ENCODE measurements at regions not wholly inside any gene's neighbourhood (a gene's known extent, or its start where the extent isn't known, plus 50 kb on each side); places are given as distances from the start of the nearest gene placed in this dataset.

DNA sequence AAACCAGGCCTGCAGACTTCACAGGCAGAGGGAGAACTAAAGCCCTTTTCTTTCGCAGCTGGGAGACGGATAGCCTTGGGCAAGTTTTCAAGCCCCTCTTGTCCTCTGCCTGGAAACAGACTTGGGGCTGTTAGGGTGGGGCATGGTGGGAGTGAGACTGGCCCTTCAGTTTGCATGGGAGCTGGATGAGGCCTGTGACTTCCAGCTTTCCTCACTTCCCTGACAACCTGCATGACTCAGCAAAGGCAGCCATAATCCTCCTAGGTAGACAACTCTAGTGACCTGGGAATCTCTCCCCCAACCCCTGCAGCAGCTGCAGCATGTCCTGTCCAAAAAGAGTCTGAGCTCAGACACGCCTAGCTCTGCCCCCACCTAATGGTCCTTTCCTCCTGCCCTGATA lies 93.0 kb downstream of the POSTN start:
- H3K79me2 ChIP-seq (ENCODE audit: insufficient read depth, low read length), result no peaks in the 10 kb centered on the region
- CTCF ChIA-PET (ENCODE audit: low intra/inter-chr PET ratio, low total read pairs), result no interaction called here
- H3K9ac ChIP-seq (ENCODE audit: insufficient read depth, low read depth, low read length), result no peak overlapping the region
- H3K4me3 ChIP-seq (replicated peaks in 1 of 3; ENCODE audit: insufficient read depth in 1 of 3, low read depth in 2 of 3, low read length in 3 of 3), result no peak overlapping the region
- ATAC-seq, result no peak
- H4K20me1 ChIP-seq (ENCODE audit: insufficient read depth, low read length), result no peaks in the 10 kb centered on the region
- no peak overlapping the region for H2AFZ ChIP-seq (ENCODE audit: low read length)
- no peak overlapping the region for H3K4me2 ChIP-seq (ENCODE audit: low read depth, low read length)
- intact Hi-C loops (cut with micrococcal nuclease; ENCODE audit: unreplicated experiment) (no loop called here), in situ Hi-C loops (cut with HindIII; ENCODE audit: extremely low pct_ligation_motif_present, low pct_unique_long_range_greater_than_20kb) (no loop called here)
- no peaks in the 10 kb centered on the region for H3K36me3 ChIP-seq (replicated peaks in 1 of 2; ENCODE audit: control insufficient read depth in 1 of 2, insufficient read depth in 2 of 2, low read length in 2 of 2)
- DNase-seq (ENCODE audit: low spot score), result no peak
- no peak for TF ChIP-seq RBM22 (optimal IDR thresholded peaks at IDR 0.05; ENCODE audit: low read length)
- TF ChIP-seq ZNF569 (CRISPR knock-in tag; IDR thresholded peaks at IDR 0.05; ENCODE audit: borderline replicate concordance), result no peak
- TF ChIP-seq ETV5 (CRISPR knock-in tag; IDR thresholded peaks at IDR 0.05; ENCODE audit: borderline replicate concordance), result no peak
- TF ChIP-seq, protein P1, sequence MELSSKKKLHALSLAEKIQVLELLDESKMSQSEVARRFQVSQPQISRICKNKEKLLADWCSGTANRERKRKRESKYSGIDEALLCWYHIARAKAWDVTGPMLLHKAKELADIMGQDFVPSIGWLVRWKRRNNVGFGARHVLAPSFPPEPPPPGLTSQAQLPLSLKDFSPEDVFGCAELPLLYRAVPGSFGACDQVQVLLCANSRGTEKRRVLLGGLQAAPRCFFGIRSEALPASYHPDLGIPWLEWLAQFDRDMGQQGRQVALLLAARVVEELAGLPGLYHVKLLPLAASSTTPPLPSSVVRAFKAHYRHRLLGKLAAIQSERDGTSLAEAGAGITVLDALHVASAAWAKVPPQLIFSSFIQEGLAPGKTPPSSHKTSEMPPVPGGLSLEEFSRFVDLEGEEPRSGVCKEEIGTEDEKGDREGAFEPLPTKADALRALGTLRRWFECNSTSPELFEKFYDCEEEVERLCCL (CRISPR knock-in tag; IDR thresholded peaks at IDR 0.05; ENCODE audit: borderline replicate concordance), result no peak
- TF ChIP-seq ZNF10 (CRISPR knock-in tag; IDR thresholded peaks at IDR 0.05; ENCODE audit: borderline replicate concordance, low read depth), result no peak
- no peak for TF ChIP-seq ZNF225 (CRISPR knock-in tag; IDR thresholded peaks at IDR 0.05)
- TF ChIP-seq MED13 (CRISPR knock-in tag; IDR thresholded peaks at IDR 0.05), result no peak
- TF ChIP-seq EP300 (IDR thresholded peaks at IDR 0.05; ENCODE audit: low read depth in 2 of 2, low read length in 2 of 2), result no peak
- no peak for TF ChIP-seq EP300 (CRISPR knock-in tag; IDR thresholded peaks at IDR 0.05; ENCODE audit: borderline replicate concordance)
- no peak for TF ChIP-seq KDM5B (CRISPR knock-in tag; IDR thresholded peaks at IDR 0.05; ENCODE audit: borderline replicate concordance)
- TF ChIP-seq ZNF224 (CRISPR knock-in tag; IDR thresholded peaks at IDR 0.05), result no peak
- no peak for TF ChIP-seq CHCHD3 (CRISPR knock-in tag; IDR thresholded peaks at IDR 0.05)
- no peak for TF ChIP-seq ZNF577 (CRISPR knock-in tag; IDR thresholded peaks at IDR 0.05; ENCODE audit: borderline replicate concordance, low read depth)
- H3K27me3 ChIP-seq (ENCODE audit: control insufficient read depth in 1 of 2, insufficient read depth in 2 of 2, low read length in 2 of 2), result no peaks in the 10 kb centered on the region
- POLR2A ChIA-PET, result no interaction called here
- no peaks in the 10 kb centered on the region for H3K4me1 ChIP-seq (ENCODE audit: insufficient read depth, low read length)
- H3K9me3 ChIP-seq (ENCODE audit: low read length), result no peaks in the 10 kb centered on the region
- H3K27ac ChIP-seq (ENCODE audit: extremely low read length, insufficient read depth, low read length), result no peak overlapping the region
- no CpG with 5 or more reads among the region's 3 CpGs for WGBS (ENCODE audit: low lambda C conversion rate)
- no TSS peak for BruUV-seq (replicated peaks)
- FAIRE-seq, result no peak

Measured in HepG2 (cell line).